ENCODE measurements at regions not wholly inside any gene's neighbourhood (a gene's known extent, or its start where the extent isn't known, plus 50 kb on each side); places are given as distances from the start of the nearest gene placed in this dataset.
"Not testable (repeated sequence)": the region's sequence is repeated elsewhere in the genome, so short reads cannot be mapped to it uniquely, and the experiment has no call there.

- not testable (repeated sequence) for H3K4me3 Mint-ChIP-seq; H3K27me3 Mint-ChIP-seq (ENCODE audit: low read depth); H3K9me3 Mint-ChIP-seq; H3K36me3 Mint-ChIP-seq (ENCODE audit: low read depth); H3K27ac Mint-ChIP-seq; H3K4me1 Mint-ChIP-seq (ENCODE audit: low read depth)
Observed at GRCh38 chr9:87028836-87029235, 81.5 kb upstream of the GAS1 start.

DNA sequence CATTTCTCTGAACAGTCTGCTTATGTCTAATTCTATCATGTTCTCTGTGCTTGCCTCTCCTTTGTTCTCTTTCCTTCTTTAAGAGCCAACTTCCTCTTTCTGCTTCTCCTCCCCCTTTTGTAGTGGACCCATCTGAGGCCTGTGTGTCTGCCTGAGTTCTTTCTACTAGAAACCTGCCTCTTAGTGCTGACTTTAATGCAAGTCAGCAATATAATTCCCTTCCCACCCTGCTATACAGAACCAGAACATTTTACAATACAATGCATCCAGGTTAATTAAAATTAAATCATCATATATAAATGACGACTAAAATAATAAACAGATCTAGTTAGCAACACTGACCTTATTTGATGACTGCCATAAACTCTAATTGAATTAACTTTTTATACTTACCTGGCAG is 82.6 kb upstream of the GAS1 start:
- H3K4me3 Mint-ChIP-seq: no peak overlapping the region
- H3K4me1 Mint-ChIP-seq (ENCODE audit: low read depth): no peaks in the 10 kb centered on the region
- H3K27me3 Mint-ChIP-seq (ENCODE audit: low read depth): no peaks in the 10 kb centered on the region
- H3K27ac Mint-ChIP-seq: no peak overlapping the region
- no peaks in the 10 kb centered on the region for H3K36me3 Mint-ChIP-seq (ENCODE audit: low read depth)
- no peaks in the 10 kb centered on the region for H3K9me3 Mint-ChIP-seq

DNA sequence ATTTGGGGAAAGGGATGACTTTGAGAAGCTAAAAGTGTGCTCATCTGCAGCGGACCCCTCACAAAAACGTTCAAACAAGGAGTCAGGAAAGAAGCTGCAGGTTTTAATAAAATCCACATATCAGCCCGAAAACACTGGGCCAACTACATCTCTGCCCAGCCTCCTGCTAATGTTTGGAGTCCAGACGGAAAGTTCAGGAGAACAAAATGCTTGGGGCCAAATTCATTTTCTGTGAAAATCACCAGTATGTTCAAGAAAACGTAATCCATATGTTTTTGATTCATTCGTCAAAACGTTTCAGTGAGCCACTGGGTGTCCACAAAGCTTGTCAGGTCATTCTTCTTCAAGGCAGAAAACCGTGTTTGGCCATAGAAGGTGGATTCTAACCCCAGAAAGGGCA is 87.5 kb upstream of the GAS1 start:
- Mint-ChIP-seq H3K36me3 (ENCODE audit: low read depth) (no peaks in the 10 kb centered on the region), H3K27me3 (ENCODE audit: low read depth) (no peaks in the 10 kb centered on the region)

GRCh38 chr9:87035879-87036278 is 88.6 kb upstream of the GAS1 start:
- Mint-ChIP-seq H3K36me3 (ENCODE audit: low read depth) (no peaks in the 10 kb centered on the region), H3K4me1 (ENCODE audit: low read depth) (no peaks in the 10 kb centered on the region), H3K9me3 (no peaks in the 10 kb centered on the region), H3K27ac (no peak overlapping the region), H3K27me3 (ENCODE audit: low read depth) (no peaks in the 10 kb centered on the region), H3K4me3 (no peak overlapping the region)

More for the DNA sequence above, 87.5 kb upstream of the GAS1 start:
- Mint-ChIP-seq H3K27ac (no peak overlapping the region), H3K9me3 (no peaks in the 10 kb centered on the region), H3K4me1 (ENCODE audit: low read depth) (no peaks in the 10 kb centered on the region), H3K4me3 (no peak overlapping the region)

DNA sequence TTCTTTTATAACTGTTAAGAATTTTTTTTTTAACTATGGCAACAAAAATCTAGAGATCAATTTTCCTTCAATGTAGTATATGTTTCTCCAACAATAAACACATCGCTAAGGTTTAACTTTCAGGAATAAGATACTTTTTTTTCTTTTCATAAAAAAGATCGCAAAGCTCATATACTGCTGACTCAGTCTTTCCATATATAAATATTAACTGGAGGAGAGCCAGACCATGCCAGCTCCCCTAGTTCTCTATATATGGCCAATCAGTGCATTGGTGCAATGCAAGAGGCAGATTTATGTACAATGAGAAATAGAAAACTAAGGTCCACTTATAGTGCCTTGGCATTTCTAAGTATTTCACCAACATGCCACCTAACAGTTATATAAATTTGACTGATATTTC is 89.2 kb upstream of the GAS1 start:
- Mint-ChIP-seq H3K9me3 (peaks cover 5% of the 10 kb centered on the region), H3K4me1 (ENCODE audit: low read depth) (no peaks in the 10 kb centered on the region), H3K27ac (no peak overlapping the region), H3K36me3 (ENCODE audit: low read depth) (no peaks in the 10 kb centered on the region), H3K27me3 (ENCODE audit: low read depth) (no peaks in the 10 kb centered on the region), H3K4me3 (no peak overlapping the region)

GRCh38 chr9:87039809-87040392 is 92.6 kb upstream of the GAS1 start:
- H3K9me3 Mint-ChIP-seq: peaks cover 8% of the 10 kb centered on the region
- no peaks in the 10 kb centered on the region for H3K4me1 Mint-ChIP-seq (ENCODE audit: low read depth)
- no peaks in the 10 kb centered on the region for H3K27me3 Mint-ChIP-seq (ENCODE audit: low read depth)

DNA sequence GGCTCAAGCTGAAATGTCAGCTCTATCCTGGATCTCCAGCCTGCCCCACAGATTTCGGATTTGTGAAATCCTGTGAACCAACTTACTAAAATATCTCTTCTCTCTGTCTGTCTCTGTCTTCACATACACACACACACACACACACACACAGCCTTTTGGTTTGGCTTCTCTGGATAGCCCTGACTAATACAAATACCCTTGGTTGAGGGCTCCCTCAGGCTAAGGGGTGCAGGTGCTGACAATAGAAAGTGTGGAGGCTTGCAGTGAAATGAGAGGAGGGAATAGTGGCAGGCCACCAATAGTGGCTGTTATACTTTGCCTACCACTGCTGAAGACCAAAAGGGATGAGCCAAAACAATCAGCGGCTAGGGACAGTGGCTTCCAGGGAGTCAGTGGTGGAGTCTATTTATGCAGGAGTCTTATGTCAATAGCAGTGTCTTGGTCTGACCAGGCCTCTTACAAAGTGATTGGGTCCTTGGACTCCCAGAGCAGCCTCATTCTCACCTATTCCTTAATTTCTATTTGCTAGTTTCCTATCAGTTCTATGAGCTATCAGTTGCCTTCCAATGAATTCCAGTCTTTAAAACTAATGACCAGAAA is 93.2 kb upstream of the GAS1 start:
- no peaks in the 10 kb centered on the region for H3K27me3 Mint-ChIP-seq (ENCODE audit: low read depth)
- no peak overlapping the region for H3K4me3 Mint-ChIP-seq
- no peaks in the 10 kb centered on the region for H3K36me3 Mint-ChIP-seq (ENCODE audit: low read depth)
- peaks cover 8% of the 10 kb centered on the region for H3K9me3 Mint-ChIP-seq
- no peak overlapping the region for H3K27ac Mint-ChIP-seq
- H3K4me1 Mint-ChIP-seq (ENCODE audit: low read depth): no peaks in the 10 kb centered on the region

More at GRCh38 chr9:87039809-87040392, 92.6 kb upstream of the GAS1 start:
- Mint-ChIP-seq H3K36me3 (ENCODE audit: low read depth) (no peaks in the 10 kb centered on the region), H3K27ac (no peak overlapping the region), H3K4me3 (no peak overlapping the region)

GRCh38 chr9:87041553-87042235 is 94.4 kb upstream of the GAS1 start:
- H3K4me1 Mint-ChIP-seq (ENCODE audit: low read depth); H3K27ac Mint-ChIP-seq; H3K36me3 Mint-ChIP-seq (ENCODE audit: low read depth); H3K9me3 Mint-ChIP-seq; H3K4me3 Mint-ChIP-seq; H3K27me3 Mint-ChIP-seq (ENCODE audit: low read depth): not testable (repeated sequence)

DNA sequence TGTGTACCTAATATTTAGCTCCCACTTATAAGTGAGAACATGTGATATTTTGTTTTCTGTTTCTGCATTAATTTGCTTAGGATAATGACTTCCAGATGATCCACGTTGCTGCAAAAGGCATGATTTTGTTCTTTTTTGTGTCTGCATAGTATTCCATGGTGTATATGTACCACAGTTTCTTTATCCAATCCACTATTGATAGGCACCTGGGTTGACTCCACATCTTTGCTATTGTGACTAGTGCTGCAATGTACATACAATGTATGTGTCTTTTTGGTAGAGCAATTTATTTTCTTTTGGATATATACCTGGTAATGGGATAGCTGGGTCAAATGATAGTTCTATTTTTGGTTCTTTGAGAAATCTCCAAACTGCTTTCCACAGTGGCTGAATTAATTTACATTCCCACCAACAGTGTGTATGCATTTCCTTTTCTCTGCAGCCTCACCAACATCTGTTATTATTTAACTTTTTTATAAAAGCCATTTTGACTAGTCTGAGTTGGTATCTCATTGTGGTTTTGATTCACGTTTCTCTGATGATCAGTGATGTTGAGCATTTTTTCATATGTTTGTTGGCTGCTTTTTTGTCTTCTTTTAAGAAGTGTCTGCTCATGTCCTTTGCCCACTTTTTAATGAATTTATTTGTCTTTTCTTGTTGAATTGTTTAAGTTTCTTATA is 102.8 kb upstream of the GAS1 start:
- H3K4me1 Mint-ChIP-seq (ENCODE audit: low read depth); H3K27me3 Mint-ChIP-seq (ENCODE audit: low read depth); H3K9me3 Mint-ChIP-seq; H3K27ac Mint-ChIP-seq; H3K4me3 Mint-ChIP-seq; H3K36me3 Mint-ChIP-seq (ENCODE audit: low read depth): not testable (repeated sequence)

DNA sequence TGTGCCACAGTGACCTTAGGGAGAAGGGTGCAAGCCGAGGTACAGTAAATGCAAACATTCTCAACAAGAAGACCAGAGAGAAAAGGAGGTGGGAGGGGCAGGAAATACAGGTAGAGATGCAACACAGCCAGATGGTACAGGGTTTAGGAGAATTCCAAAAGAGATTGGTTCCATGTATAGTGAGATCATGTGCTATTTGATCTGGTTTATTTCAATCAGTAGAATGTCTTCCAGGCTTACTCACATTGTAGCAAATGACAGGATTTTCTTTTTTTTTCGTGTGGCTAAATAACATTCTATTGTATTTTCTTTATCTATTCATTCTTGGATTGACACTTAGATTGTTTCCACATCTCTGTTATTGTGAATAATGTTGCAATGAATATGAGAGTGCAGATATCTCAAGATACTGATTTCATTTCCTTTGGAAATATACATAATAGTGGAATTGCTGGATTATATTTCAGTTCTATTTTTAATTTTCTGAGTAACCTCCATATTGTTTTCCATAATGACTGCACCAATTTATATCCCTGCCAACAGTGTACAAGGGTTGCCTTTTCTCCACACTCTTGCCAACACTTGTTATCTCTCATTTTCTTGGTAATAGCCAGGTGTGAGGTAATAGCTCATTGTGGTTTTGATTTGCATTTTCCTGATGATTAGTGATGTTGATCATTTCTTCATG is 107.8 kb upstream of the GAS1 start:
- Mint-ChIP-seq H3K4me3 (no peak overlapping the region), H3K4me1 (ENCODE audit: low read depth) (no peaks in the 10 kb centered on the region), H3K9me3 (no peaks in the 10 kb centered on the region), H3K36me3 (ENCODE audit: low read depth) (no peaks in the 10 kb centered on the region), H3K27me3 (ENCODE audit: low read depth) (peaks cover 4% of the 10 kb centered on the region), H3K27ac (no peak overlapping the region)

DNA sequence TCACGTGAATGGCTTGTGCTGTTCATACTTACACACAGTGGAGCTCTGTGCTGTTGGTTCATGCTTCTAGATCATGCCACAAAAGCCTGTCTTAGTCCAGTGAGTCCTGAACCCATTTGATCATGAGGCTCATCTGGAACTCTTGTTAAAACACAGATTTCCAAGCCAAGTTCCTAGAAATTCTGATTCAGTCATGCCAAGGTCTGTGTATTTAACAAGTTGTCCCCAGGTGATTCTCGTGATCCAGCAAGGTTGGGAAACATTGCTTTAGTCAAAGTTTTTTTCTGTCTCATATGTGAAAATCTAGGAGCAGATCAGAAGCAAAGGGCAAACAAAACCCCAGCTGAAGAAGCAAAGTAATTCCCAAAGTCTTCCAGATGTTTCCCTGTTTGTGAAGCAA is 112.5 kb upstream of the GAS1 start:
- Mint-ChIP-seq H3K4me3 (no peak overlapping the region), H3K27me3 (ENCODE audit: low read depth) (peaks cover 4% of the 10 kb centered on the region), H3K36me3 (ENCODE audit: low read depth) (no peaks in the 10 kb centered on the region), H3K9me3 (no peaks in the 10 kb centered on the region), H3K4me1 (ENCODE audit: low read depth) (no peaks in the 10 kb centered on the region), H3K27ac (no peak overlapping the region)

DNA sequence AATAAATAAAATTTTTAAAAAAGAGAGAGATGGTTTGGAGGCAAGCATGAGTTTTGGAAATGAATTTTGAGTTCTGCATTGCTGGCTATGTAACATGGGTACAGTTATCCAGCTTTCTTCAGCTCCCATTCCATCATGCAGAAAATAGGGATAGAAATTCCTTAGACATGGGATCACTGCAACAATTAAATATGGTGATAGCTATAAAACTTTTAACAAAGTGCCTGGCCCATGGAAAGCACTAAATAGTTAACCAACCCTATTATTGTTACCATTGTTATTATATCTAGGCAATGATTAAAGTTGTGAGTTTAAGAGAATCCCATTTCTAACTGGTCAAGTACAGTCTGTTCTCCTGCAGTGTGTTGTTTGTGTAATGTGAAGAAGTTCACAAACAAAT is 115.4 kb upstream of the GAS1 start:
- Mint-ChIP-seq H3K9me3 (no peaks in the 10 kb centered on the region), H3K4me3 (no peak overlapping the region), H3K27me3 (ENCODE audit: low read depth) (peaks cover 4% of the 10 kb centered on the region), H3K27ac (no peak overlapping the region), H3K4me1 (ENCODE audit: low read depth) (no peaks in the 10 kb centered on the region), H3K36me3 (ENCODE audit: low read depth) (no peaks in the 10 kb centered on the region)

DNA sequence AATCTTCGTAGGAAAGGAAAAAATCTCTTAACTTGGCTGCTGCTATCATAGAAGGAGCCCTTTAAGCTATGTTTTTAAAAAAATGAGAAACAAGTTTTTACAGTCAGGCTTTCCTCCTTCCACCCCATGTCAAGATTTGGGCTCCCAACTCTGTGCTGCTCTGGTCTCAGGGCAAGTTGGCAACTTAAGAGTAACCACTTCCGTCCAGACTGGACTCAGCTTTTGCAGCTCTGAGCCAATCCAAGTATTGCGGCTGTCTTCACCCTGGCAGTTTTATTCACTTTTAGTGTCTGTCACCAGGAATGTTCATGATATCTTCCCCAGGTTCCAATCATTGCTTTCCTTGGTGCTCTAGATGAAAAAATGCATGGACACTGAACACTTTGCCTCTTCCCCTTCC is 115.9 kb upstream of the GAS1 start:
- H3K27ac Mint-ChIP-seq: no peak overlapping the region
- H3K27me3 Mint-ChIP-seq (ENCODE audit: low read depth): peaks cover 4% of the 10 kb centered on the region
- H3K36me3 Mint-ChIP-seq (ENCODE audit: low read depth): no peaks in the 10 kb centered on the region
- no peak overlapping the region for H3K4me3 Mint-ChIP-seq
- no peaks in the 10 kb centered on the region for H3K4me1 Mint-ChIP-seq (ENCODE audit: low read depth)
- no peaks in the 10 kb centered on the region for H3K9me3 Mint-ChIP-seq

DNA sequence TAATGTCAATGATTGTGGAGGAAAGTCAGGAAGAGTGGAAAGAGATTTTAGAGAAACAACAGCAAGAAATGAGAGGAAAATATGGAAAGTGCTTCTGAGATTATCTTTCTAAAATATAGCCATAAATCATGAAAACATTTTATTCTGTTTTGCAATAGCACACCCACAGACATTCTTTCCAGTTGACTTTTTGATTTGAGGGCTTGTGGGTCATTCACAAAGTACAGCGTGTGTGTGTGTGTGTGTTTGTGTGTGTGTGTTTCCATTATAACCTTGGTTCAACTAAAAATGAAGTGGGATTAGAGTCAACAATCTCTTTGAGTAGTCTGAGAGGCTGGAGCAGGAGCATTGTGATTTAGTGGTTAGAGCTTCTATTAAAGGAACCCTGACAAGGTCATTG is 116.6 kb upstream of the GAS1 start:
- Mint-ChIP-seq H3K4me3 (no peak overlapping the region), H3K9me3 (no peaks in the 10 kb centered on the region), H3K27me3 (ENCODE audit: low read depth) (peaks cover 4% of the 10 kb centered on the region), H3K27ac (no peak overlapping the region), H3K4me1 (ENCODE audit: low read depth) (no peaks in the 10 kb centered on the region), H3K36me3 (ENCODE audit: low read depth) (no peaks in the 10 kb centered on the region)

GRCh38 chr9:87064311-87064710 is 117.0 kb upstream of the GAS1 start:
- no peak overlapping the region for H3K4me3 Mint-ChIP-seq
- H3K36me3 Mint-ChIP-seq (ENCODE audit: low read depth): no peaks in the 10 kb centered on the region
- H3K27ac Mint-ChIP-seq: no peak overlapping the region
- H3K9me3 Mint-ChIP-seq: no peaks in the 10 kb centered on the region
- no peaks in the 10 kb centered on the region for H3K4me1 Mint-ChIP-seq (ENCODE audit: low read depth)
- H3K27me3 Mint-ChIP-seq (ENCODE audit: low read depth): peaks cover 4% of the 10 kb centered on the region
